GM12878 (cell line): ENCODE measurements at regions not wholly inside any gene's neighbourhood (a gene's known extent, or its start where the extent isn't known, plus 50 kb on each side); places are given as distances from the start of the nearest gene placed in this dataset.

Source experiments
- ATAC-seq: fragments of 200-7000 bp; cut with Tn5 transposase; 3 replicates; pipeline ENCODE4 v1.9.1; 2020; ENCODE audit warnings: mild to moderate bottlenecking, moderate library complexity
- BruUV-seq: library from RNA; stranded (reverse); fragments of 400-500 nt; replicated peaks from 2 replicates; lab custom pipeline; 2021; lab: Mats Ljungman, UMichigan
- CTCF ChIA-PET: fragments of 300-600 bp; sonication (Branson Sonifier 250); formaldehyde crosslinking; extraction: SDS; loops from one replicate; lab custom pipeline; 2021; ENCODE audit warnings: inconsistent platforms; lab: Yijun Ruan, JAX
- POLR2A ChIA-PET: fragments of 350-600 bp; formaldehyde crosslinking; extraction: SDS; loops from one replicate; lab custom pipeline; 2021; ENCODE audit warnings: inconsistent platforms; lab: Charles Lee
- RAD21 ChIA-PET: fragments of 300-600 bp; sonication (Branson Sonifier 250); formaldehyde crosslinking; loops from one replicate; lab custom pipeline; 2023; ENCODE audit warnings: antibody characterized with exemption; ENCODE audit not compliant: unreplicated experiment; lab: Charles Lee
- SMC1A ChIA-PET: fragments of 300-600 bp; sonication (Branson Sonifier 250); formaldehyde crosslinking; loops from one replicate; lab custom pipeline; 2023; ENCODE audit not compliant: unreplicated experiment, uncharacterized antibody; lab: Charles Lee
- DNase-seq: peaks from one replicate; pipeline ENCODE4 v3.0.0-alpha.2; 2011; ENCODE audit warnings: low read depth, low spot score
- FAIRE-seq: peaks from 3 replicates; lab custom pipeline; 2011; peaks lifted over from hg19 to GRCh38; lab: Jason Lieb, UNC
- H2AFZ ChIP-seq: 2 replicates; pipeline ENCODE4 v1.6.0; 2011; ENCODE audit warnings: low read depth, low read length, control low read depth; ENCODE audit not compliant: control insufficient read depth
- H3K27ac ChIP-seq: 2 replicates; pipeline ENCODE4 v1.5.1; 2011; ENCODE audit warnings: control low read depth; ENCODE audit not compliant: control insufficient read depth, insufficient read depth
- H3K27me3 ChIP-seq, 2 experiments: replicated peaks in 1 of 2; 2 replicates each; pipeline versions ENCODE4 v1.6.0 to v1.6.1; 2011; ENCODE audit warnings: low read length in 1 of 2; ENCODE audit not compliant: control insufficient read depth in 2 of 2, insufficient read depth in 2 of 2
- H3K36me3 ChIP-seq, 2 experiments: 2 replicates each; pipeline ENCODE4 v1.5.1; 2011; ENCODE audit warnings: low read length in 1 of 2; ENCODE audit not compliant: control insufficient read depth in 2 of 2, insufficient read depth in 2 of 2
- H3K4me1 ChIP-seq: 2 replicates; pipeline ENCODE4 v1.6.1; 2011; ENCODE audit warnings: mild to moderate bottlenecking, low read length, moderate library complexity, mixed read lengths; ENCODE audit not compliant: control insufficient read depth, insufficient read depth
- H3K4me2 ChIP-seq: 2 replicates; pipeline ENCODE4 v1.6.0; 2011; ENCODE audit warnings: control low read depth; ENCODE audit not compliant: control insufficient read depth, insufficient read depth
- H3K4me3 ChIP-seq: fragments of 200-600 bp; sonication (generic); 2 replicates; pipeline ENCODE4 v1.5.1; 2016
- H3K79me2 ChIP-seq: 2 replicates; pipeline ENCODE4 v1.6.0; 2011; ENCODE audit warnings: low read length; ENCODE audit not compliant: control insufficient read depth, insufficient read depth
- H3K9ac ChIP-seq: 2 replicates; pipeline ENCODE4 v1.8.0; 2011; ENCODE audit warnings: low read length, control low read depth, mixed read lengths; ENCODE audit not compliant: control insufficient read depth, insufficient read depth
- H3K9me3 ChIP-seq: replicated peaks from 3 replicates; pipeline ENCODE4 v1.5.1; 2011; ENCODE audit warnings: mild to moderate bottlenecking, low read length; ENCODE audit not compliant: control insufficient read depth, insufficient read depth
- H4K20me1 ChIP-seq: 2 replicates; pipeline ENCODE4 v1.6.0; 2011; ENCODE audit not compliant: control insufficient read depth, insufficient read depth
- BMI1 ChIP-seq: fragments of 450-650 bp; IDR thresholded peaks from 2 replicates; pipeline ENCODE4 v1.6.1; 2016; ENCODE audit warnings: mild to moderate bottlenecking, moderate library complexity, borderline replicate concordance
- BRCA1 ChIP-seq: IDR thresholded peaks from 2 replicates; pipeline ENCODE4 v1.6.1; 2011; ENCODE audit warnings: low read depth, low read length, improper control_type of control experiment
- CEBPB ChIP-seq, 2 experiments: fragments of 150-350 bp in 1 of 2; IDR thresholded peaks; 2 replicates each; pipeline ENCODE4 v1.6.1; 2012 to 2014; ENCODE audit warnings: low read depth in 2 of 2, low read length in 2 of 2, borderline replicate concordance in 1 of 2, inconsistent platforms in 1 of 2
- CREB1 ChIP-seq: IDR thresholded peaks from 2 replicates; pipeline ENCODE4 v1.6.1; 2012; ENCODE audit warnings: low read depth, mild to moderate bottlenecking, inconsistent platforms
- EZH2 ChIP-seq: IDR thresholded peaks from 2 replicates; pipeline ENCODE4 v1.6.1; 2012; ENCODE audit warnings: low read depth, mild to moderate bottlenecking, control low read depth, inconsistent platforms, low read length, borderline replicate concordance; ENCODE audit not compliant: control insufficient read depth
- NBN ChIP-seq: fragments of 450-650 bp; IDR thresholded peaks from 2 replicates; pipeline ENCODE4 v1.6.1; 2016
- NR2C1 ChIP-seq: fragments of 450-650 bp; IDR thresholded peaks from 2 replicates; pipeline ENCODE4 v1.6.1; 2017; ENCODE audit warnings: antibody characterized with exemption, mild to moderate bottlenecking, moderate library complexity
- PAX5 ChIP-seq: IDR thresholded peaks from 2 replicates; pipeline ENCODE4 v1.6.1; 2011; ENCODE audit warnings: low read depth, low read length, borderline replicate concordance
- RELB ChIP-seq: fragments of 450-650 bp; IDR thresholded peaks from 2 replicates; pipeline ENCODE4 v1.6.1; 2017; ENCODE audit warnings: low read depth, mild to moderate bottlenecking, moderate library complexity
- SMAD1 ChIP-seq: fragments of 450-650 bp; IDR thresholded peaks from 2 replicates; pipeline ENCODE4 v1.6.1; 2018; ENCODE audit warnings: mild to moderate bottlenecking, low read depth; ENCODE audit not compliant: partially characterized antibody
- SMC3 ChIP-seq: IDR thresholded peaks from 2 replicates; pipeline ENCODE4 v1.6.1; 2011; ENCODE audit warnings: low read length, improper control_type of control experiment, borderline replicate concordance
- ZNF24 ChIP-seq: fragments of 450-650 bp; IDR thresholded peaks from 2 replicates; pipeline ENCODE4 v1.6.1; 2017; ENCODE audit warnings: antibody characterized with exemption, mild to moderate bottlenecking
- whole genome bisulfite sequencing: methylation state at CpG from one replicate; pipeline ENCODE4 v1.1.6; 2016; ENCODE audit warnings: low lambda C conversion rate; ENCODE audit not compliant: insufficient replicate concordance, insufficient coverage; ENCODE audit errors: missing lambda C conversion rate; 5-methylcytosine and 5-hydroxymethylcytosine counted together
- in situ Hi-C: fragments of 300-500 bp; cut with MboI; formaldehyde crosslinking; loops from 9 replicates; pipeline ENCODE4 v1.14.3; 2018; ENCODE audit warnings: mixed read lengths
- intact Hi-C: fragments of 100-400 bp; cut with micrococcal nuclease; formaldehyde crosslinking; loops from one replicate; pipeline ENCODE4 v1.14.2; 2022; ENCODE audit not compliant: unreplicated experiment
- TF ChIP-seq, protein P1 (sequence below): fragments of 450-650 bp; IDR thresholded peaks from 2 replicates; pipeline ENCODE4 v1.6.1; 2016; ENCODE audit warnings: mild to moderate bottlenecking, moderate library complexity, borderline replicate concordance
- TF ChIP-seq, protein P2 (sequence below): IDR thresholded peaks from 2 replicates; pipeline ENCODE4 v1.6.1; 2012; ENCODE audit warnings: improper control_type of control experiment, low read depth, low read length; ENCODE audit not compliant: insufficient replicate concordance

DNA sequence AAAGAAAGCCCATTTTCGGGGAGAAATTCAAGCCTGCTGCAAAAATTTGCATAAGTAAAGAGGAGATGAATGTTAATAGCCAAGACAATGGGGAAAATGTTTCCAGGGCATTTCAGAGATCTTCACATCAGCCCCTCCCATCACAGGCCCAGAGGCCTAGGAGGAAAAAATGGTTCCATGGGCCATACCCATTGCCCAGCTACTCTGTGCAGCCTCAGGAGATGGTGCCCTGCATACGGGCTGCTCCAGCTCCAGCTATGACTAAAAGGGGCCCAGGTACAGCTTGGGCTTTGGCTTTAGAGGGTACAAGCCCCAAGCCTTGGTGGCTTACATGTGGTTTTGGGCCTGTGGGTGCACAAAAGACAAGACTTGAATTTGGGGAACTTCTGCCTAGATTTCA is 168.0 kb upstream of the DIPK2B start:
- in situ Hi-C loops: no loop called here
- POLR2A ChIA-PET: no interaction called here
- TF ChIP-seq, protein P1, sequence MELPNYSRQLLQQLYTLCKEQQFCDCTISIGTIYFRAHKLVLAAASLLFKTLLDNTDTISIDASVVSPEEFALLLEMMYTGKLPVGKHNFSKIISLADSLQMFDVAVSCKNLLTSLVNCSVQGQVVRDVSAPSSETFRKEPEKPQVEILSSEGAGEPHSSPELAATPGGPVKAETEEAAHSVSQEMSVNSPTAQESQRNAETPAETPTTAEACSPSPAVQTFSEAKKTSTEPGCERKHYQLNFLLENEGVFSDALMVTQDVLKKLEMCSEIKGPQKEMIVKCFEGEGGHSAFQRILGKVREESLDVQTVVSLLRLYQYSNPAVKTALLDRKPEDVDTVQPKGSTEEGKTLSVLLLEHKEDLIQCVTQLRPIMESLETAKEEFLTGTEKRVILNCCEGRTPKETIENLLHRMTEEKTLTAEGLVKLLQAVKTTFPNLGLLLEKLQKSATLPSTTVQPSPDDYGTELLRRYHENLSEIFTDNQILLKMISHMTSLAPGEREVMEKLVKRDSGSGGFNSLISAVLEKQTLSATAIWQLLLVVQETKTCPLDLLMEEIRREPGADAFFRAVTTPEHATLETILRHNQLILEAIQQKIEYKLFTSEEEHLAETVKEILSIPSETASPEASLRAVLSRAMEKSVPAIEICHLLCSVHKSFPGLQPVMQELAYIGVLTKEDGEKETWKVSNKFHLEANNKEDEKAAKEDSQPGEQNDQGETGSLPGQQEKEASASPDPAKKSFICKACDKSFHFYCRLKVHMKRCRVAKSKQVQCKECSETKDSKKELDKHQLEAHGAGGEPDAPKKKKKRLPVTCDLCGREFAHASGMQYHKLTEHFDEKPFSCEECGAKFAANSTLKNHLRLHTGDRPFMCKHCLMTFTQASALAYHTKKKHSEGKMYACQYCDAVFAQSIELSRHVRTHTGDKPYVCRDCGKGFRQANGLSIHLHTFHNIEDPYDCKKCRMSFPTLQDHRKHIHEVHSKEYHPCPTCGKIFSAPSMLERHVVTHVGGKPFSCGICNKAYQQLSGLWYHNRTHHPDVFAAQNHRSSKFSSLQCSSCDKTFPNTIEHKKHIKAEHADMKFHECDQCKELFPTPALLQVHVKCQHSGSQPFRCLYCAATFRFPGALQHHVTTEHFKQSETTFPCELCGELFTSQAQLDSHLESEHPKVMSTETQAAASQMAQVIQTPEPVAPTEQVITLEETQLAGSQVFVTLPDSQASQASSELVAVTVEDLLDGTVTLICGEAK: no peak
- TF ChIP-seq SMC3 (no peak), NBN (no peak), SMAD1 (no peak), EZH2 (no peak), RELB (no peak), CREB1 (no peak), BMI1 (no peak), ZNF24 (no peak), CEBPB (IDR thresholded peaks at IDR 0.05; ENCODE audit: borderline replicate concordance in 1 of 2, low read depth in 2 of 2, low read length in 2 of 2) (no peak), BRCA1 (no peak), NR2C1 (no peak), PAX5 (no peak)
- TF ChIP-seq, protein P2, sequence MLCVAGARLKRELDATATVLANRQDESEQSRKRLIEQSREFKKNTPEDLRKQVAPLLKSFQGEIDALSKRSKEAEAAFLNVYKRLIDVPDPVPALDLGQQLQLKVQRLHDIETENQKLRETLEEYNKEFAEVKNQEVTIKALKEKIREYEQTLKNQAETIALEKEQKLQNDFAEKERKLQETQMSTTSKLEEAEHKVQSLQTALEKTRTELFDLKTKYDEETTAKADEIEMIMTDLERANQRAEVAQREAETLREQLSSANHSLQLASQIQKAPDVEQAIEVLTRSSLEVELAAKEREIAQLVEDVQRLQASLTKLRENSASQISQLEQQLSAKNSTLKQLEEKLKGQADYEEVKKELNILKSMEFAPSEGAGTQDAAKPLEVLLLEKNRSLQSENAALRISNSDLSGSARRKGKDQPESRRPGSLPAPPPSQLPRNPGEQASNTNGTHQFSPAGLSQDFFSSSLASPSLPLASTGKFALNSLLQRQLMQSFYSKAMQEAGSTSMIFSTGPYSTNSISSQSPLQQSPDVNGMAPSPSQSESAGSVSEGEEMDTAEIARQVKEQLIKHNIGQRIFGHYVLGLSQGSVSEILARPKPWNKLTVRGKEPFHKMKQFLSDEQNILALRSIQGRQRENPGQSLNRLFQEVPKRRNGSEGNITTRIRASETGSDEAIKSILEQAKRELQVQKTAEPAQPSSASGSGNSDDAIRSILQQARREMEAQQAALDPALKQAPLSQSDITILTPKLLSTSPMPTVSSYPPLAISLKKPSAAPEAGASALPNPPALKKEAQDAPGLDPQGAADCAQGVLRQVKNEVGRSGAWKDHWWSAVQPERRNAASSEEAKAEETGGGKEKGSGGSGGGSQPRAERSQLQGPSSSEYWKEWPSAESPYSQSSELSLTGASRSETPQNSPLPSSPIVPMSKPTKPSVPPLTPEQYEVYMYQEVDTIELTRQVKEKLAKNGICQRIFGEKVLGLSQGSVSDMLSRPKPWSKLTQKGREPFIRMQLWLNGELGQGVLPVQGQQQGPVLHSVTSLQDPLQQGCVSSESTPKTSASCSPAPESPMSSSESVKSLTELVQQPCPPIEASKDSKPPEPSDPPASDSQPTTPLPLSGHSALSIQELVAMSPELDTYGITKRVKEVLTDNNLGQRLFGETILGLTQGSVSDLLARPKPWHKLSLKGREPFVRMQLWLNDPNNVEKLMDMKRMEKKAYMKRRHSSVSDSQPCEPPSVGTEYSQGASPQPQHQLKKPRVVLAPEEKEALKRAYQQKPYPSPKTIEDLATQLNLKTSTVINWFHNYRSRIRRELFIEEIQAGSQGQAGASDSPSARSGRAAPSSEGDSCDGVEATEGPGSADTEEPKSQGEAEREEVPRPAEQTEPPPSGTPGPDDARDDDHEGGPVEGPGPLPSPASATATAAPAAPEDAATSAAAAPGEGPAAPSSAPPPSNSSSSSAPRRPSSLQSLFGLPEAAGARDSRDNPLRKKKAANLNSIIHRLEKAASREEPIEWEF: no peak

More for the DNA sequence above, 168.0 kb upstream of the DIPK2B start:
- H3K79me2 ChIP-seq: no peaks in the 10 kb centered on the region
- no peak overlapping the region for H3K9ac ChIP-seq
- intact Hi-C loops: no loop called here
- SMC1A ChIA-PET: no interaction called here
- no peak overlapping the region for H3K4me2 ChIP-seq
- ATAC-seq (no peak), DNase-seq (no peak), FAIRE-seq (no peak)
- H3K4me3 ChIP-seq: no peak overlapping the region
- 0% methylated on average over 2 of the region's 2 CpGs for WGBS
- no peak overlapping the region for H3K27ac ChIP-seq
- H2AFZ ChIP-seq: no peak overlapping the region
- H3K36me3 ChIP-seq: no peaks in the 10 kb centered on the region
- BruUV-seq: no TSS peak
- H3K27me3 ChIP-seq: no peaks in the 10 kb centered on the region
- H3K4me1 ChIP-seq: no peaks in the 10 kb centered on the region
- H3K9me3 ChIP-seq: no peaks in the 10 kb centered on the region; the same call in 2 of the 3 replicates
- RAD21 ChIA-PET: no interaction called here
- no peaks in the 10 kb centered on the region for H4K20me1 ChIP-seq
- CTCF ChIA-PET: no interaction called here
